H1 (cell line): ENCODE measurements at regions not wholly inside any gene's neighbourhood (a gene's known extent, or its start where the extent isn't known, plus 50 kb on each side); places are given as distances from the start of the nearest gene placed in this dataset.

ENCODE experiments used
- CTCF ChIA-PET: fragments of 300-600 bp; sonication (Branson Sonifier 250); formaldehyde crosslinking; loops from one replicate; lab custom pipeline; 2021; ENCODE audit not compliant: partially characterized antibody; lab: Charles Lee
- POLR2A ChIA-PET: fragments of 300-600 bp; sonication (Branson Sonifier 250); formaldehyde crosslinking; loops from one replicate; lab custom pipeline; 2021; ENCODE audit warnings: inconsistent platforms; ENCODE audit not compliant: partially characterized antibody; lab: Charles Lee
- DNase-seq, 2 experiments: peaks; one replicate each; pipeline versions ENCODE4 v3.0.0 to v3.0.0-alpha.2; 2010 to 2022; ENCODE audit warnings: low spot score in 2 of 2, low read depth in 1 of 2, mixed read lengths in 1 of 2
- FAIRE-seq: peaks from 2 replicates; lab custom pipeline; 2011; peaks lifted over from hg19 to GRCh38; lab: Jason Lieb, UNC
- H2AFZ ChIP-seq: 2 replicates; pipeline ENCODE4 v1.8.1; 2012; ENCODE audit warnings: low read length, inconsistent platforms
- H2AK5ac ChIP-seq: 2 replicates; pipeline ENCODE4 v1.6.1; 2013; ENCODE audit warnings: low read depth, low read length
- H2BK120ac ChIP-seq: replicated peaks from 2 replicates; pipeline ENCODE3; 2013; ENCODE audit warnings: low read depth, low read length, inconsistent platforms
- H2BK12ac ChIP-seq: 2 replicates; pipeline ENCODE4 v1.6.1; 2013; ENCODE audit warnings: low read depth, low read length
- H2BK15ac ChIP-seq: 2 replicates; pipeline ENCODE4 v1.6.1; 2013; ENCODE audit warnings: low read length
- H2BK20ac ChIP-seq: 2 replicates; pipeline ENCODE4 v1.6.1; 2013; ENCODE audit warnings: low read length
- H2BK5ac ChIP-seq: 2 replicates; pipeline ENCODE4 v1.6.1; 2013; ENCODE audit warnings: low read depth, low read length
- H3K14ac ChIP-seq: 2 replicates; pipeline ENCODE4 v1.6.1; 2013; ENCODE audit warnings: inconsistent platforms; ENCODE audit not compliant: insufficient read length
- H3K18ac ChIP-seq: 2 replicates; pipeline ENCODE4 v1.6.1; 2013; ENCODE audit warnings: low read length; ENCODE audit errors: extremely low read depth
- H3K23ac ChIP-seq: 2 replicates; pipeline ENCODE4 v1.6.1; 2013; ENCODE audit warnings: inconsistent platforms; ENCODE audit not compliant: insufficient read length
- H3K23me2 ChIP-seq: 2 replicates; pipeline ENCODE4 v1.6.1; 2013; ENCODE audit warnings: low read depth, low read length
- H3K27ac ChIP-seq: 2 replicates; pipeline ENCODE4 v1.6.1; 2011; ENCODE audit warnings: low read depth, low read length, inconsistent platforms
- H3K27me3 ChIP-seq, 4 experiments: replicated peaks in 1 of 4; 1 replicate in 1 of 4; 2 replicates in 3 of 4; pipeline versions ENCODE4 v1.6.1 to v1.8.1; 2011 to 2013; ENCODE audit warnings: low read length in 3 of 4, mild to moderate bottlenecking in 3 of 4, inconsistent platforms in 2 of 4, mixed read lengths in 2 of 4, moderate library complexity in 1 of 4; ENCODE audit not compliant: control insufficient read depth in 3 of 4, insufficient read depth in 3 of 4; ENCODE audit errors: extremely low read depth in 1 of 4
- H3K36me3 ChIP-seq, 4 experiments: 2 replicates each; pipeline versions ENCODE4 v1.6.1 to v1.8.1; 2011 to 2013; ENCODE audit warnings: mild to moderate bottlenecking in 4 of 4, low read length in 3 of 4, moderate library complexity in 2 of 4, control low read depth in 1 of 4, inconsistent platforms in 1 of 4; ENCODE audit not compliant: insufficient read depth in 4 of 4, control insufficient read depth in 2 of 4
- H3K4ac ChIP-seq: replicated peaks from 2 replicates; pipeline ENCODE3; 2013; ENCODE audit warnings: low read length, low read depth, mixed read lengths, inconsistent platforms; ENCODE audit not compliant: insufficient read length
- H3K4me1 ChIP-seq, 4 experiments: replicated peaks in 1 of 4; 1 replicate in 1 of 4; 2 replicates in 3 of 4; pipeline versions ENCODE4 v1.6.1 to v1.8.1; 2011 to 2013; ENCODE audit warnings: low read length in 3 of 4, inconsistent platforms in 2 of 4, mixed read lengths in 1 of 4; ENCODE audit not compliant: insufficient read depth in 4 of 4, control insufficient read depth in 3 of 4
- H3K4me2 ChIP-seq, 2 experiments: 2 replicates each; pipeline versions ENCODE4 v1.6.1 to v1.8.1; 2011 to 2013; ENCODE audit warnings: low read depth in 2 of 2, low read length in 2 of 2, control low read depth in 1 of 2, inconsistent platforms in 1 of 2, mild to moderate bottlenecking in 1 of 2; ENCODE audit not compliant: insufficient read depth in 1 of 2
- H3K4me3 ChIP-seq, 4 experiments: fragments of 200-600, 300-600 bp in 1 of 4; sonication (generic), shearing (Covaris generic), sonication (Bioruptor Twin) in 1 of 4; 2 replicates each; pipeline versions ENCODE4 v1.5.1 to v1.8.1; 2011 to 2016; ENCODE audit warnings: low read length in 4 of 4, low read depth in 3 of 4, control low read depth in 2 of 4, inconsistent platforms in 2 of 4, mild to moderate bottlenecking in 2 of 4, mixed read lengths in 1 of 4, moderate library complexity in 1 of 4; ENCODE audit not compliant: insufficient read depth in 2 of 4; ENCODE audit errors: extremely low read depth in 1 of 4
- H3K56ac ChIP-seq: replicated peaks from 2 replicates; pipeline ENCODE3; 2013; ENCODE audit warnings: low read depth, mild to moderate bottlenecking, mixed read lengths, low read length, inconsistent platforms; ENCODE audit not compliant: insufficient read length
- H3K79me1 ChIP-seq: 2 replicates; pipeline ENCODE4 v1.6.1; 2013; ENCODE audit warnings: low read depth, low read length, control low read depth
- H3K79me2 ChIP-seq, 2 experiments: 2 replicates each; pipeline versions ENCODE4 v1.6.1 to v1.8.1; 2012 to 2013; ENCODE audit warnings: low read length in 2 of 2, mild to moderate bottlenecking in 2 of 2, inconsistent platforms in 1 of 2; ENCODE audit not compliant: insufficient read depth in 2 of 2, control insufficient read depth in 1 of 2
- H3K9ac ChIP-seq, 4 experiments: replicated peaks in 1 of 4; 1 replicate in 1 of 4; 2 replicates in 3 of 4; pipeline versions ENCODE4 v1.6.1 to v1.8.1; 2011 to 2013; ENCODE audit warnings: low read depth in 3 of 4, low read length in 3 of 4, control low read depth in 2 of 4, mild to moderate bottlenecking in 2 of 4, moderate library complexity in 2 of 4, inconsistent platforms in 1 of 4; ENCODE audit errors: extremely low read depth in 1 of 4
- H3K9me3 ChIP-seq, 2 experiments: 2 replicates each; pipeline versions ENCODE4 v1.6.1 to v1.8.1; 2012 to 2013; ENCODE audit warnings: mild to moderate bottlenecking in 2 of 2, moderate library complexity in 2 of 2, control low read depth in 1 of 2, inconsistent platforms in 1 of 2, low read depth in 1 of 2, low read length in 1 of 2, mixed read lengths in 1 of 2; ENCODE audit not compliant: insufficient read depth in 2 of 2
- H4K20me1 ChIP-seq, 2 experiments: replicated peaks in 1 of 2; 2 replicates each; pipeline versions ENCODE3 to v1.8.1; 2011 to 2013; ENCODE audit warnings: inconsistent platforms in 2 of 2, low read length in 2 of 2, mild to moderate bottlenecking in 1 of 2; ENCODE audit not compliant: insufficient read depth in 2 of 2, control insufficient read depth in 1 of 2
- H4K5ac ChIP-seq: 2 replicates; pipeline ENCODE4 v1.6.1; 2013; ENCODE audit warnings: low read length, low read depth, mixed read lengths, inconsistent platforms; ENCODE audit not compliant: insufficient read length
- H4K8ac ChIP-seq: 2 replicates; pipeline ENCODE4 v1.8.0; 2013; ENCODE audit warnings: mild to moderate bottlenecking, moderate library complexity, low read length, inconsistent platforms; ENCODE audit not compliant: insufficient read depth; ENCODE audit errors: extremely low read depth
- H4K91ac ChIP-seq: replicated peaks from 2 replicates; pipeline ENCODE3; 2013; ENCODE audit warnings: low read length, mixed read lengths, inconsistent platforms; ENCODE audit not compliant: insufficient read length
- CBX8 ChIP-seq: fragments of 300-800, 300-1000 bp; sonication (generic); IDR thresholded peaks from 2 replicates; pipeline ENCODE4 v1.7.1; 2016; ENCODE audit warnings: low read depth, low read length, borderline replicate concordance
- CEBPB ChIP-seq: IDR thresholded peaks from 2 replicates; pipeline ENCODE4 v1.6.1; 2012; ENCODE audit warnings: low read depth, low read length
- CTBP2 ChIP-seq: IDR thresholded peaks from 2 replicates; pipeline ENCODE4 v1.7.0; 2011; ENCODE audit warnings: borderline replicate concordance, mild to moderate bottlenecking, moderate library complexity, mixed read lengths, low read length; ENCODE audit not compliant: insufficient read depth, insufficient read length
- EP300 ChIP-seq, 2 experiments: IDR thresholded peaks; 1 replicate in 1 of 2; 2 replicates in 1 of 2; pipeline ENCODE4 v1.6.1; 2011 to 2012; ENCODE audit warnings: low read depth in 2 of 2, low read length in 2 of 2, mild to moderate bottlenecking in 2 of 2, borderline replicate concordance in 1 of 2, inconsistent platforms in 1 of 2, moderate library complexity in 1 of 2
- GTF2F1 ChIP-seq: IDR thresholded peaks from 2 replicates; pipeline ENCODE4 v1.6.1; 2012; ENCODE audit warnings: low read depth, low read length, improper control_type of control experiment, borderline replicate concordance
- POU5F1 ChIP-seq: IDR thresholded peaks from 2 replicates; pipeline ENCODE4 v1.6.1; 2011; ENCODE audit warnings: low read depth, mild to moderate bottlenecking, low read length, moderate library complexity
- RAD21 ChIP-seq, 2 experiments: IDR thresholded peaks in 1 of 2; conservative IDR thresholded peaks in 1 of 2; 2 replicates each; pipeline ENCODE4 v1.6.1; 2011; ENCODE audit warnings: low read depth in 2 of 2, low read length in 2 of 2, improper control_type of control experiment in 1 of 2, inconsistent platforms in 1 of 2, mild to moderate bottlenecking in 1 of 2, moderate library complexity in 1 of 2
- RFX5 ChIP-seq: IDR thresholded peaks from 2 replicates; pipeline ENCODE4 v1.6.1; 2011; ENCODE audit warnings: low read depth, low read length, improper control_type of control experiment, borderline replicate concordance
- SUZ12 ChIP-seq: fragments of 200-600 bp; sonication (generic); IDR thresholded peaks from 2 replicates; pipeline ENCODE4 v1.6.1; 2012; ENCODE audit warnings: mild to moderate bottlenecking, inconsistent platforms, low read length, moderate library complexity, mixed read lengths
- TAF1 ChIP-seq: IDR thresholded peaks from 2 replicates; pipeline ENCODE4 v1.6.1; 2011; ENCODE audit warnings: mild to moderate bottlenecking, low read depth, low read length
- TAF7 ChIP-seq: optimal IDR thresholded peaks from 2 replicates; pipeline ENCODE3; 2011; ENCODE audit warnings: low read depth, mild to moderate bottlenecking, inconsistent platforms, low read length, moderate library complexity, borderline replicate concordance
- TEAD4 ChIP-seq: IDR thresholded peaks from 2 replicates; pipeline ENCODE4 v1.6.1; 2012; ENCODE audit warnings: low read depth, low read length, inconsistent platforms, mixed read lengths
- WGBS, 2 experiments: shearing (Covaris generic) in 1 of 2; methylation state at CpG; one replicate each; pipeline versions ENCODE4 v1.1.6 to v1.1.7; 2013 to 2015; ENCODE audit warnings: low lambda C conversion rate in 2 of 2, mixed read lengths in 2 of 2, inconsistent platforms in 1 of 2, low coverage in 1 of 2, missing lambda C conversion rate in 1 of 2; ENCODE audit not compliant: insufficient replicate concordance in 2 of 2, insufficient coverage in 1 of 2, insufficient read length in 1 of 2; ENCODE audit errors: extremely low coverage in 1 of 2, missing lambda C conversion rate in 1 of 2; 5-methylcytosine and 5-hydroxymethylcytosine counted together

- Histone ChIP-seq H3K27me3 (no peaks in the 10 kb centered on the region), H3K4ac (no peak overlapping the region), H4K5ac (no peak overlapping the region), H3K79me2 (no peaks in the 10 kb centered on the region), H3K27ac (no peak overlapping the region), H3K4me2 (no peak overlapping the region), H3K9ac (no peak overlapping the region), H3K18ac (no peak overlapping the region), H3K4me3 (no peak overlapping the region), H3K36me3 (no peaks in the 10 kb centered on the region), H3K56ac (no peak overlapping the region), H4K8ac (no peak overlapping the region), H4K20me1 (no peaks in the 10 kb centered on the region), H2BK20ac (no peak overlapping the region), H3K14ac (no peak overlapping the region), H3K4me1 (no peaks in the 10 kb centered on the region), H2BK5ac (no peak overlapping the region), H2BK12ac (no peak overlapping the region), H3K9me3 (no peaks in the 10 kb centered on the region), H3K23me2 (no peaks in the 10 kb centered on the region), H4K91ac (no peak overlapping the region), H3K79me1 (no peaks in the 10 kb centered on the region), H2AK5ac (no peak overlapping the region), H2BK120ac (no peak overlapping the region), H2AFZ (no peak overlapping the region), H2BK15ac (no peak overlapping the region), H3K23ac (no peak overlapping the region)
- DNase-seq (no peak), FAIRE-seq (no peak)
- WGBS, 2 experiments, result 86% methylated on average over 4 of the region's 4 CpGs; no CpG with 5 or more reads in 1 of the 2 experiments
- ChIA-PET POLR2A (no interaction called here), CTCF (interaction anchor here (1.1 kb wide), 2 partner anchors 19 to 231 kb away, joined by 3 to 5 read pairs; no protein-coding TSS in a partner anchor)
- TF ChIP-seq CTBP2 (no peak), CEBPB (no peak), TAF1 (no peak), GTF2F1 (no peak), SUZ12 (no peak), TEAD4 (no peak), CBX8 (no peak), RFX5 (no peak), POU5F1 (no peak), EP300 (IDR thresholded peaks at IDR 0.05; ENCODE audit: borderline replicate concordance in 1 of 2, low read depth in 2 of 2, low read length in 2 of 2) (no peak), RAD21 (IDR thresholded peaks at IDR 0.05 in 1 of 2, conservative IDR thresholded peaks at IDR 0.05 in 1 of 2; ENCODE audit: low read depth in 2 of 2, low read length in 2 of 2) (no peak), TAF7 (no peak)
Measured at GRCh38 chr5:32936329-32936728, 225.2 kb downstream of the NPR3 start.
